ENCODE measurements at regions not wholly inside any gene's neighbourhood (a gene's known extent, or its start where the extent isn't known, plus 50 kb on each side); places are given as distances from the start of the nearest gene placed in this dataset.
"Not testable (repeated sequence)": the region's sequence is repeated elsewhere in the genome, so short reads cannot be mapped to it uniquely, and the experiment has no call there.

- H3K4me1 ChIP-seq, result no peaks in the 10 kb centered on the region
- H3K4me3 ChIP-seq, result no peak overlapping the region
- H3K36me3 ChIP-seq, result no peaks in the 10 kb centered on the region
- TF ChIP-seq CTCF (IDR thresholded peaks at IDR 0.05), result no peak
- no peak for TF ChIP-seq POLR2A (IDR thresholded peaks at IDR 0.05)
- H3K9me3 ChIP-seq, result no peaks in the 10 kb centered on the region
- H3K27me3 ChIP-seq, result no peaks in the 10 kb centered on the region
- H3K27ac ChIP-seq, result no peak overlapping the region
- DNase-seq, result no peak
Observed at GRCh38 chr10:130351466-130352290, 215.5 kb downstream of the GLRX3 start.

- Histone ChIP-seq H3K4me3 (no peak overlapping the region), H3K36me3 (no peaks in the 10 kb centered on the region), H3K4me1 (no peaks in the 10 kb centered on the region), H3K27ac (no peak overlapping the region), H3K27me3 (no peaks in the 10 kb centered on the region), H3K9me3 (no peaks in the 10 kb centered on the region)
- no peak for DNase-seq
- TF ChIP-seq CTCF (IDR thresholded peaks at IDR 0.05) (no peak), POLR2A (IDR thresholded peaks at IDR 0.05) (no peak)
Observed at GRCh38 chr10:130352291-130352645, 216.1 kb downstream of the GLRX3 start.

- H3K4me3 ChIP-seq, result no peak overlapping the region
- no peaks in the 10 kb centered on the region for H3K27me3 ChIP-seq
- H3K4me1 ChIP-seq, result no peaks in the 10 kb centered on the region
- H3K27ac ChIP-seq, result no peak overlapping the region
- TF ChIP-seq CTCF (IDR thresholded peaks at IDR 0.05) (no peak), POLR2A (IDR thresholded peaks at IDR 0.05) (no peak)
- DNase-seq, result no peak
- H3K9me3 ChIP-seq, result no peaks in the 10 kb centered on the region
- H3K36me3 ChIP-seq, result no peaks in the 10 kb centered on the region
Observed at GRCh38 chr10:130353928-130354572, 217.9 kb downstream of the GLRX3 start.

- TF ChIP-seq CTCF (IDR thresholded peaks at IDR 0.05) (no peak), POLR2A (IDR thresholded peaks at IDR 0.05) (no peak)
- Histone ChIP-seq H3K4me3 (no peak overlapping the region), H3K27me3 (no peaks in the 10 kb centered on the region), H3K9me3 (no peaks in the 10 kb centered on the region), H3K27ac (no peak overlapping the region), H3K36me3 (no peaks in the 10 kb centered on the region), H3K4me1 (no peaks in the 10 kb centered on the region)
- DNase-seq, result no peak
Observed at GRCh38 chr10:130354573-130354954, 218.4 kb downstream of the GLRX3 start.

GRCh38 chr10:130354976-130355795 lies 219.0 kb downstream of the GLRX3 start:
- Histone ChIP-seq H3K36me3 (no peaks in the 10 kb centered on the region), H3K9me3 (no peaks in the 10 kb centered on the region), H3K4me1 (no peaks in the 10 kb centered on the region), H3K27ac (no peak overlapping the region), H3K27me3 (no peaks in the 10 kb centered on the region), H3K4me3 (no peak overlapping the region)
- TF ChIP-seq POLR2A (IDR thresholded peaks at IDR 0.05) (no peak), CTCF (IDR thresholded peaks at IDR 0.05) (no peak)
- DNase-seq, result no peak

- not testable (repeated sequence) for H3K27me3 ChIP-seq, H3K27ac ChIP-seq, H3K9me3 ChIP-seq, DNase-seq, H3K4me1 ChIP-seq, H3K4me3 ChIP-seq, H3K36me3 ChIP-seq
Observed at GRCh38 chr10:130356429-130356828, 220.2 kb downstream of the GLRX3 start.

Measured in Peyer's patch (tissue), 4 donors.